Astrocyte (in vitro differentiated cells and primary cell): ENCODE measurements at regions not wholly inside any gene's neighbourhood (a gene's known extent, or its start where the extent isn't known, plus 50 kb on each side); places are given as distances from the start of the nearest gene placed in this dataset.

Experiments used
- DNase-seq: peaks from one replicate; pipeline ENCODE4 v3.0.0-alpha.2; 2010; ENCODE audit warnings: low read depth
- FAIRE-seq: peaks from 2 replicates; lab custom pipeline; 2011; peaks lifted over from hg19 to GRCh38; lab: Jason Lieb, UNC
- H2AFZ ChIP-seq: 2 replicates; pipeline ENCODE4 v1.6.0; 2012; ENCODE audit warnings: low read depth, low read length, inconsistent platforms
- H3K27ac ChIP-seq: 2 replicates; pipeline ENCODE4 v1.5.1; 2011; ENCODE audit warnings: low read depth, low read length, inconsistent platforms
- H3K27me3 ChIP-seq: 2 replicates; pipeline ENCODE4 v1.6.0; 2011; ENCODE audit warnings: low read length, inconsistent platforms; ENCODE audit not compliant: insufficient read depth
- H3K36me3 ChIP-seq: 2 replicates; pipeline ENCODE4 v1.5.1; 2011; ENCODE audit warnings: low read length, inconsistent platforms; ENCODE audit not compliant: insufficient read depth
- H3K4me1 ChIP-seq: 2 replicates; pipeline ENCODE4 v1.5.1; 2011; ENCODE audit warnings: low read length, inconsistent platforms; ENCODE audit not compliant: insufficient read depth
- H3K4me2 ChIP-seq: 2 replicates; pipeline ENCODE4 v1.6.0; 2012; ENCODE audit warnings: low read length, inconsistent platforms
- H3K4me3 ChIP-seq: 2 replicates; pipeline ENCODE4 v1.5.1; 2011; ENCODE audit warnings: low read depth, mild to moderate bottlenecking, low read length, inconsistent platforms; ENCODE audit not compliant: insufficient read depth
- H3K79me2 ChIP-seq: 2 replicates; pipeline ENCODE4 v1.6.0; 2012; ENCODE audit warnings: mild to moderate bottlenecking, low read length, inconsistent platforms; ENCODE audit not compliant: insufficient read depth
- H3K9ac ChIP-seq: 2 replicates; pipeline ENCODE4 v1.6.0; 2012; ENCODE audit warnings: mild to moderate bottlenecking, low read length, inconsistent platforms
- H3K9me3 ChIP-seq: 2 replicates; pipeline ENCODE4 v1.5.1; 2012; ENCODE audit warnings: low read depth, mild to moderate bottlenecking, low read length, inconsistent platforms; ENCODE audit not compliant: insufficient read depth
- H4K20me1 ChIP-seq: 2 replicates; pipeline ENCODE4 v1.6.0; 2012; ENCODE audit warnings: low read length, inconsistent platforms; ENCODE audit not compliant: insufficient read depth
- H3K27ac Mint-ChIP-seq: one replicate; pipeline ENCODE4 v1.8.0; 2021; ENCODE audit warnings: mild to moderate bottlenecking, mixed read lengths; ENCODE audit not compliant: unreplicated experiment
- H3K27me3 Mint-ChIP-seq: one replicate; pipeline ENCODE4 v1.8.0; 2021; ENCODE audit warnings: low read depth, mixed read lengths; ENCODE audit not compliant: unreplicated experiment
- H3K36me3 Mint-ChIP-seq: one replicate; pipeline ENCODE4 v1.8.0; 2021; ENCODE audit warnings: low read depth, mixed read lengths; ENCODE audit not compliant: unreplicated experiment
- H3K4me1 Mint-ChIP-seq: one replicate; pipeline ENCODE4 v1.8.0; 2021; ENCODE audit warnings: low read depth, mixed read lengths; ENCODE audit not compliant: unreplicated experiment
- H3K4me3 Mint-ChIP-seq: one replicate; pipeline ENCODE4 v1.8.0; 2021; ENCODE audit warnings: mild to moderate bottlenecking, moderate library complexity, mixed read lengths; ENCODE audit not compliant: unreplicated experiment
- H3K9me3 Mint-ChIP-seq: one replicate; pipeline ENCODE4 v1.8.0; 2021; ENCODE audit warnings: mild to moderate bottlenecking, mixed read lengths; ENCODE audit not compliant: unreplicated experiment
- EZH2 ChIP-seq: IDR thresholded peaks from 2 replicates; pipeline ENCODE4 v1.6.1; 2012; ENCODE audit warnings: mild to moderate bottlenecking, low read length, inconsistent platforms; ENCODE audit not compliant: insufficient read depth
- TF ChIP-seq, protein P1 (sequence below): IDR thresholded peaks from 2 replicates; pipeline ENCODE4 v1.5.1; 2011; ENCODE audit warnings: low read depth, mild to moderate bottlenecking, inconsistent platforms, low read length, moderate library complexity; ENCODE audit not compliant: insufficient read depth

DNA sequence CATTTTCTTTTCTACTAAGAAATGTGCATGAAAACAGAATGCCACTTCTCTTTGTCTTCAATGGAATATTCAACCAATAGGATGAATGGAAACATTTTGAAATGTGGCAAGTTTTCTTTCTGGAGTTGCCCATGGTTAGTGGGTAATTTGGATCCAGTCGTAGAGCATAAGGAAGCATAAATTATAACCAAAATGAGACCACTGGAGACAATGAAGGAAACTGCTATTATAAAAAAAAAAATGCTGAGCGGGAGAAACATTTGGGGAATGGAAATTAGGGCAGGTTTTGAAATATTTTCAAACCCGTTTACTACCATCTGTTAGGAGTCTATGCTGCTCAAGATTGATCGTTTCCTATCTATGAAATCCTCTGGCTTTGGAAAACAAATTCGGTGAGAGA is 182.9 kb upstream of the PRKCQ start:
- Histone ChIP-seq H3K27me3 (peaks cover 3% of the 10 kb centered on the region), H3K27ac (no peak overlapping the region), H3K79me2 (no peaks in the 10 kb centered on the region), H3K9me3 (no peaks in the 10 kb centered on the region), H2AFZ (no peak overlapping the region), H3K4me2 (no peak overlapping the region), H3K36me3 (no peaks in the 10 kb centered on the region), H3K9ac (no peak overlapping the region), H3K4me1 (no peaks in the 10 kb centered on the region), H3K4me3 (no peak overlapping the region), H4K20me1 (no peaks in the 10 kb centered on the region)
- TF ChIP-seq, protein P1, sequence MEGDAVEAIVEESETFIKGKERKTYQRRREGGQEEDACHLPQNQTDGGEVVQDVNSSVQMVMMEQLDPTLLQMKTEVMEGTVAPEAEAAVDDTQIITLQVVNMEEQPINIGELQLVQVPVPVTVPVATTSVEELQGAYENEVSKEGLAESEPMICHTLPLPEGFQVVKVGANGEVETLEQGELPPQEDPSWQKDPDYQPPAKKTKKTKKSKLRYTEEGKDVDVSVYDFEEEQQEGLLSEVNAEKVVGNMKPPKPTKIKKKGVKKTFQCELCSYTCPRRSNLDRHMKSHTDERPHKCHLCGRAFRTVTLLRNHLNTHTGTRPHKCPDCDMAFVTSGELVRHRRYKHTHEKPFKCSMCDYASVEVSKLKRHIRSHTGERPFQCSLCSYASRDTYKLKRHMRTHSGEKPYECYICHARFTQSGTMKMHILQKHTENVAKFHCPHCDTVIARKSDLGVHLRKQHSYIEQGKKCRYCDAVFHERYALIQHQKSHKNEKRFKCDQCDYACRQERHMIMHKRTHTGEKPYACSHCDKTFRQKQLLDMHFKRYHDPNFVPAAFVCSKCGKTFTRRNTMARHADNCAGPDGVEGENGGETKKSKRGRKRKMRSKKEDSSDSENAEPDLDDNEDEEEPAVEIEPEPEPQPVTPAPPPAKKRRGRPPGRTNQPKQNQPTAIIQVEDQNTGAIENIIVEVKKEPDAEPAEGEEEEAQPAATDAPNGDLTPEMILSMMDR: no peak
- no peak for TF ChIP-seq EZH2
- DNase-seq (no peak), FAIRE-seq (no peak)
- Mint-ChIP-seq H3K27ac (no peak overlapping the region), H3K36me3 (no peaks in the 10 kb centered on the region), H3K9me3 (peaks cover 3% of the 10 kb centered on the region), H3K4me3 (no peak overlapping the region), H3K4me1 (no peaks in the 10 kb centered on the region), H3K27me3 (peaks cover 15% of the 10 kb centered on the region)

DNA sequence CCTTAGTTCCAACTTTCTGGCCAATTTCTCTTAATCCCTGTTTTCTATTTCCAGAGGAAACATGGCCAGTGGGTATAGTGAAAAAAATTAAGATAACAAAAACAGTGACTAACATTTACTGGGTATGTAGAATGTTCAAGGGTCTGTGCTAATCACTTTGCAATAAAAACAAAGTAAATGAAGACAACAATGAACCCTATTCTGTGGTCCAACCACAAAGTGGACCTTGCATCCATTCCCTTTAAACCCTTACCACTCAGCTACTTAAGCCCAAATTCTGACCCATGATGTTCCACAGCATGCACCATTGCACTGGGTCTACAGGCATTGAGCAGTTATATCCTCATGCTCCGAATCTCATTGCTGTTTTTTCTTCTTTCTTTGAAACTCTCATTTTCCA is 179.9 kb upstream of the PRKCQ start:
- FAIRE-seq: no peak
- Histone ChIP-seq H3K9me3 (no peaks in the 10 kb centered on the region), H3K27ac (no peak overlapping the region), H4K20me1 (no peaks in the 10 kb centered on the region), H2AFZ (no peak overlapping the region), H3K27me3 (peaks cover 8% of the 10 kb centered on the region), H3K4me2 (no peak overlapping the region), H3K4me3 (no peak overlapping the region), H3K79me2 (no peaks in the 10 kb centered on the region), H3K36me3 (no peaks in the 10 kb centered on the region), H3K9ac (no peak overlapping the region), H3K4me1 (peaks cover 3% of the 10 kb centered on the region)
- Mint-ChIP-seq H3K4me1 (no peaks in the 10 kb centered on the region), H3K4me3 (no peak overlapping the region), H3K27ac (no peak overlapping the region), H3K27me3 (peaks cover 17% of the 10 kb centered on the region), H3K9me3 (peaks cover 3% of the 10 kb centered on the region), H3K36me3 (no peaks in the 10 kb centered on the region)
- TF ChIP-seq, protein P1: no peak
- TF ChIP-seq EZH2: no peak
- no peak for DNase-seq

GRCh38 chr10:6757158-6757557 is 177.1 kb upstream of the PRKCQ start:
- no peak overlapping the region for H3K27ac ChIP-seq
- DNase-seq (no peak), FAIRE-seq (no peak)
- no peak overlapping the region for H3K4me2 ChIP-seq
- Mint-ChIP-seq H3K4me1 (no peaks in the 10 kb centered on the region), H3K9me3 (peaks cover 3% of the 10 kb centered on the region), H3K36me3 (no peaks in the 10 kb centered on the region), H3K27me3 (peaks cover 9% of the 10 kb centered on the region), H3K27ac (no peak overlapping the region), H3K4me3 (no peak overlapping the region)
- H3K27me3 ChIP-seq: peaks cover 8% of the 10 kb centered on the region
- no peaks in the 10 kb centered on the region for H3K79me2 ChIP-seq
- H3K9ac ChIP-seq: no peak overlapping the region
- no peaks in the 10 kb centered on the region for H4K20me1 ChIP-seq
- H2AFZ ChIP-seq: no peak overlapping the region
- no peaks in the 10 kb centered on the region for H3K36me3 ChIP-seq
- H3K4me1 ChIP-seq: peaks cover 3% of the 10 kb centered on the region
- TF ChIP-seq, protein P1: no peak
- TF ChIP-seq EZH2: no peak
- H3K4me3 ChIP-seq: no peak overlapping the region
- no peaks in the 10 kb centered on the region for H3K9me3 ChIP-seq
